ENCODE measurements at regions not wholly inside any gene's neighbourhood (a gene's known extent, or its start where the extent isn't known, plus 50 kb on each side); places are given as distances from the start of the nearest gene placed in this dataset.

DNA sequence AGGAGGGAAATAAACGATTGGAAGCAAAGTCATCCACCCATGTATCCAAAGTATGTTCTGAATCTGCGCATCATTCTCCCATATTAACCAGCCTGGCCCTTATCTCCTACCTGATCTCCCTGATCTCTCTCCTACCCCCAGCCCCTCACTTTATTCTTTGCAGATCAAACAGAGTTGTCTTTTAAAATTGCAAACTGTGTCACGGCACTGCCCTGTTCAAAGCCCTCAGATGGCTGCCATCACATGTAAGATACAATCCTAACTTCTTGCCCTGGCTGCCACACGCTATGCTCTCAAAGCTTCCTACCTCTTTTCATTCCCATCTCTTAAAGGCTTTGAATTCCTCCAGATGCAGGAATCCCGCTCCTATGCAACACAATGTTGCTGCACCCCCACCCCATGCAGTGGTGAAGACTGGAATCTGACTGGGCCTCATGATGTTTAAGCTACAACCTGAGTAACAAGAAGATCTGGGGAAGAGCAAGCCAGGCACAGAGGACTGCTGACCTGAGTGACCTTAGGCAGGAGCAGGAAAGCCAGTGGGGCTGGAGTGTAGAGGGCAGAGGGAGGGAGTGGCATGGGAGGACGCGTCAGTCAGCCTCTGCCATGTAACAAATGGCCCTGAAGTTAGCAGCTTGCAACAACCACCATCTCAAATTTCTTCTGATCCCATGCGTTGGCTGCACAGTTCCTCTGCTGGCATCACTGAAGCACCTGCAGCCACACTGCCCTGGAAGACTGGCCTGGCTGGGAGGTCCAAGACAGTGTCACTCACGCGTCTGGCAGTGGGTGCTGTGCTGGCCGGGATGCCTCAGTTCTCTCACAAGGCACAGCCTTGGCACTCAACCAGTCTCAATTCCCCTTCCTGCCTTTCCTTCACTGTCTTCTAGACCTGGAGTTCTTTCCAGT, 382.8 kb downstream of the BCL11B start:
- H3K4me3 ChIP-seq (ENCODE audit: control insufficient read depth, low read depth, low read length), result no peak overlapping the region
- no peak for DNase-seq (ENCODE audit: low read depth)
- TF ChIP-seq, protein P1, sequence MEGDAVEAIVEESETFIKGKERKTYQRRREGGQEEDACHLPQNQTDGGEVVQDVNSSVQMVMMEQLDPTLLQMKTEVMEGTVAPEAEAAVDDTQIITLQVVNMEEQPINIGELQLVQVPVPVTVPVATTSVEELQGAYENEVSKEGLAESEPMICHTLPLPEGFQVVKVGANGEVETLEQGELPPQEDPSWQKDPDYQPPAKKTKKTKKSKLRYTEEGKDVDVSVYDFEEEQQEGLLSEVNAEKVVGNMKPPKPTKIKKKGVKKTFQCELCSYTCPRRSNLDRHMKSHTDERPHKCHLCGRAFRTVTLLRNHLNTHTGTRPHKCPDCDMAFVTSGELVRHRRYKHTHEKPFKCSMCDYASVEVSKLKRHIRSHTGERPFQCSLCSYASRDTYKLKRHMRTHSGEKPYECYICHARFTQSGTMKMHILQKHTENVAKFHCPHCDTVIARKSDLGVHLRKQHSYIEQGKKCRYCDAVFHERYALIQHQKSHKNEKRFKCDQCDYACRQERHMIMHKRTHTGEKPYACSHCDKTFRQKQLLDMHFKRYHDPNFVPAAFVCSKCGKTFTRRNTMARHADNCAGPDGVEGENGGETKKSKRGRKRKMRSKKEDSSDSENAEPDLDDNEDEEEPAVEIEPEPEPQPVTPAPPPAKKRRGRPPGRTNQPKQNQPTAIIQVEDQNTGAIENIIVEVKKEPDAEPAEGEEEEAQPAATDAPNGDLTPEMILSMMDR (conservative IDR thresholded peaks at IDR 0.05; ENCODE audit: control insufficient read depth, insufficient read depth, low read depth, low read length), result no peak

DNA sequence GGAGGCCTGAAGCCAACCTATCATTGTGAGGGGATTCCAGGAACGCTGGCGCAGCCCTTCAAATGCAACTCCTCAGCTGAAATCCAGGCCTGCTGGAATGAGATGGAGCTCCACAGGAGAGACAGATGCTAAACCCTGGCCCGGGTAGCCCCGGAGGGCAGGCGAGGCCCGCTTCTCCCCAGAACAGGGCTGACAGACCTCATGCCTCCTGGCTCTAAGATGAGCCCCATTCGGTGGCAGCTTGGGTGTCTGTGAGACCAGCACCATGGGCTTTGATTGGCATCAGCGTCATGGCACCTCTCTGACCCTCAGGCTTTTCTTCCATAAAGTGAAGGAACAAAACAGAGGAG, 382.2 kb downstream of the BCL11B start:
- DNase-seq (ENCODE audit: low read depth), result no peak
- TF ChIP-seq, protein P1 (conservative IDR thresholded peaks at IDR 0.05; ENCODE audit: control insufficient read depth, insufficient read depth, low read depth, low read length), result no peak
- no peak overlapping the region for H3K4me3 ChIP-seq (ENCODE audit: control insufficient read depth, low read depth, low read length)

DNA sequence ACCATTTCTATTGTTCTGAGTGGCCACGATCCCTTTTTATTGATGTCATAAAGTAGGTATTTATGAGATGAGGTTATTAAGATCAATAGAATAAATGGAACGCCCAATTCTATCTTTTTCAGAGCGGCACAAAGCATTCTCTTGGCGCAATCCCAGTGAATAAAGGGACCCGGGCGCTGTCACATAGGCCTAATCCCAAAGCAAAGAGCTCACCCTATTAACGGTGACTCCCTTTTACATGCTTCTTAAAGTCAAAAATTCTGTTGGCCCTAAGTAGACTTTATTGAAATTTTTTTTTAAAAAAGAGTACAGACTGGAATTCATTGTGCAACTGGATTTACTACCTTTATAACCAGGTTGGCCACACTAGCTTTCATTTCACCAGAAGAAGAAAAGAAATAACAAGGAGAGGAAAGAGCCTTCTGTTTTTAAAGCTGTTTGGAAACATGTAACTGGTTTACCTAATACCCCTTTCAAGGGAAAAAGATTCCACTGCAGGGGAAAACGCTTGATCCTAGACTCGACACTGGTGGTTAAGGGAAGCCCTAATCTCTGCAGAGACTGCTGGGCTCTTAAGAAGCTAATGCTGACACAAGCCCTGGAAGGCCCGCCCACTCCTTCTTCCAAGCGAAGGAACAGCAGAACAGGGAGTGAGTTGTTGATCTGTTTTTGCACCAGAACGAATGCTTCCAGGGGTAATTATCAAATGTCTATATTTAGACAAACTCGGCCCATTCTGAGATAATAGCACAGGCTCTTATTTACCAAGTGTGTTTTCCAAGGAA, 381.2 kb downstream of the BCL11B start:
- no peak overlapping the region for H3K4me3 ChIP-seq (ENCODE audit: control insufficient read depth, low read depth, low read length)
- no peak for DNase-seq (ENCODE audit: low read depth)
- TF ChIP-seq, protein P1 (conservative IDR thresholded peaks at IDR 0.05; ENCODE audit: control insufficient read depth, insufficient read depth, low read depth, low read length), result no peak

DNA sequence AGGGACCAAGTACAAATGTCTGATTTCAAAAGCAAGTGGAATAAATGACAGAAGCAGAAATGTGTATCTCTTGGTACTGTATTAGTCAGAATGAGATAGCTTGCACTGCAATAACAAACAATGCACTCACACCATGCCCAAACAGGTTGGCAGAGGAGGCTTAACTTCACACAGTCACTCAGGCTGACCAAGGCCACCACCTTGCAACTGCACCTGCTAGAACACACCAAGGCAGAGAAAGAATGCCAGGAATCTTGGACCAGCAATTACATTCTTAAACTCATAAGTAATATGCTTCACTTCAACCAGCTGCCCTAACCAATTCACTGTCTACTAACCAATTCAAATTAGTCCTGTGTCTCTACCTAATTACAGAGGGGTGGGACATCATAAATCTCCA, 378.3 kb downstream of the BCL11B start:
- TF ChIP-seq, protein P1 (conservative IDR thresholded peaks at IDR 0.05; ENCODE audit: control insufficient read depth, insufficient read depth, low read depth, low read length), result no peak

DNA sequence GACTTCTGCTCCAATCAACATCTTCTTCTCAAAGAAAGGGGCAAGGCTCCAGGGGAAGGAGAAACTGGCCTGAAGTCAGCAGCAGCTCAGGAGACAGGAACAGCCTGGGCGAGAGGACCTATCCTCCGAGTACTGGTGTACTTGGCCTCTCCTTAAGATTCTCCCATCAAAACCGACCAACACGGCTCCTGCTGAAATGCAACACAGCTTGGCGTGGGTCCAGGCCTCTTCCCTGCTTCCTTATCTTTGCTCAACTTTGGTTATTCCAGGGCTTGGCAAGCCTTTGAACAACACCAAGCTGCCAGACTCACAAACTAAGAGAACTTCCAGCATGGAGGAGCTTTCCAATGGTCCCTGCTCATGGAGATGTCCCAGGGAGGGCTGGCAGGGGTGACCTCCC, 377.4 kb downstream of the BCL11B start:
- DNase-seq (ENCODE audit: low read depth), result no peak
- TF ChIP-seq, protein P1 (conservative IDR thresholded peaks at IDR 0.05; ENCODE audit: control insufficient read depth, insufficient read depth, low read depth, low read length), result no peak
- no peak overlapping the region for H3K4me3 ChIP-seq (ENCODE audit: control insufficient read depth, low read depth, low read length)

More for the DNA sequence above, 378.3 kb downstream of the BCL11B start:
- no peak overlapping the region for H3K4me3 ChIP-seq (ENCODE audit: control insufficient read depth, low read depth, low read length)
- DNase-seq (ENCODE audit: low read depth), result no peak

DNA sequence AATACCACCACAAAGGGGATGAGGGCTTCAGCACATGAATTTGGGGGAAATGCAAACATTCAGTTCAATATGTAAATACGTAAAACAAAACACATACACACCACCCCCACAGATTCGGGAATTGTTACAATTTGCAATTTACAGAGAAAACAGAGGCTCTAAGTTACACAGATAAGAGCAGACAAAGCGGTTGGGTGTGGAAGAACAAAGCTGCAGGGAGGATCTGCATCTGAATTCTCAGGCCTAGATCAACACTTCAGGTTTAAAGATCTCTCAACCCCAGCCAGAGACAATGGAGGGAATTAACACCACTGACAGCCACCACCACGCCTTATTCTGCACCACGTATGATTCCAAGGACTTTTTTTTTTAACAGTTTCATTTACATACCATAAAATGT, 375.5 kb downstream of the BCL11B start:
- TF ChIP-seq, protein P1 (conservative IDR thresholded peaks at IDR 0.05; ENCODE audit: control insufficient read depth, insufficient read depth, low read depth, low read length), result no peak
- DNase-seq (ENCODE audit: low read depth), result no peak
- no peak overlapping the region for H3K4me3 ChIP-seq (ENCODE audit: control insufficient read depth, low read depth, low read length)

Measured in fibroblast of mammary gland (primary cell).